ENCODE measurements at regions not wholly inside any gene's neighbourhood (a gene's known extent, or its start where the extent isn't known, plus 50 kb on each side); places are given as distances from the start of the nearest gene placed in this dataset.

GRCh38 chr10:118238573-118239235 is 103.4 kb downstream of the FAM204A start:
- Histone ChIP-seq H3K79me2 (ENCODE audit: control insufficient read depth, insufficient read depth, low read length) (no peaks in the 10 kb centered on the region), H3K9ac (ENCODE audit: insufficient read depth in 1 of 2, low read depth in 2 of 2, low read length in 2 of 2) (no peak overlapping the region), H3K4me3 (no peak overlapping the region), H3K27ac (ENCODE audit: extremely low read depth, low read depth, low read length) (no peak overlapping the region), H3K4me2 (ENCODE audit: insufficient read depth, low read length) (no peak overlapping the region), H3K9me1 (ENCODE audit: control insufficient read depth, insufficient read depth, low read length) (no peaks in the 10 kb centered on the region), H2AFZ (ENCODE audit: low read depth, low read length) (no peak overlapping the region), H3K9me3 (replicated peaks; ENCODE audit: control insufficient read depth, insufficient read depth, low read depth, low read length) (no peaks in the 10 kb centered on the region), H3K36me3 (ENCODE audit: control insufficient read depth, insufficient read depth, low read length) (no peaks in the 10 kb centered on the region), H3K4me1 (replicated peaks in 1 of 2; ENCODE audit: control insufficient read depth in 2 of 2, insufficient read depth in 2 of 2, low read length in 2 of 2) (no peaks in the 10 kb centered on the region), H4K20me1 (replicated peaks; ENCODE audit: control insufficient read depth, insufficient read depth, low read length) (no peaks in the 10 kb centered on the region), H3K27me3 (ENCODE audit: control insufficient read depth in 2 of 2, insufficient read depth in 2 of 2, low read length in 2 of 2) (peaks cover 0 to 5% of the 10 kb centered on the region in 2 experiments; a peak in 2 of 5 replicates)
- no peak for DNase-seq (ENCODE audit: extremely low read depth in 1 of 4, low spot score in 3 of 4)
- FAIRE-seq = no peak
- no peak for ATAC-seq
- BruUV-seq (replicated peaks) = no TSS peak
- intact Hi-C loops (cut with micrococcal nuclease) (no loop called here), in situ Hi-C loops (cut with MboI) (loop anchor here (25.0 kb wide), 2 partner anchors 701 to 1026 kb away; partner anchors contain the start of gene EMX2)
- POLR2A ChIA-PET = no interaction called here
- WGBS (ENCODE audit: insufficient coverage, low coverage, missing lambda C conversion rate) = 0% methylated on average over 12 of the region's 13 CpGs
- CTCF ChIA-PET (ENCODE audit: low intra/inter-chr PET ratio) = no interaction called here
- TF ChIP-seq ZNF282 (CRISPR knock-in tag; IDR thresholded peaks at IDR 0.05) (no peak), FUS (optimal IDR thresholded peaks at IDR 0.05; ENCODE audit: low read depth, low read length) (no peak), ETS2 (tag; IDR thresholded peaks at IDR 0.05; ENCODE audit: borderline replicate concordance, poor library complexity, severe bottlenecking) (no peak), NFIX (CRISPR knock-in tag; IDR thresholded peaks at IDR 0.05; ENCODE audit: low read depth) (no peak), SFPQ (IDR thresholded peaks at IDR 0.05; ENCODE audit: low read depth, low read length) (no peak), EWSR1 (IDR thresholded peaks at IDR 0.05; ENCODE audit: borderline replicate concordance, low read depth, partially characterized antibody) (no peak), NFIC (IDR thresholded peaks at IDR 0.05) (no peak), CBX1 (IDR thresholded peaks at IDR 0.05; ENCODE audit: low read depth) (no peak), MXD1 (CRISPR knock-in tag; IDR thresholded peaks at IDR 0.05; ENCODE audit: borderline replicate concordance, poor library complexity, severe bottlenecking) (no peak), ZNF511 (CRISPR knock-in tag; IDR thresholded peaks at IDR 0.05) (no peak), MYBL2 (IDR thresholded peaks at IDR 0.05; ENCODE audit: low read depth) (no peak), MYBL2 (CRISPR knock-in tag; IDR thresholded peaks at IDR 0.05; ENCODE audit: borderline replicate concordance) (no peak), ZNF764 (CRISPR knock-in tag; IDR thresholded peaks at IDR 0.05; ENCODE audit: low read depth) (no peak), ETS1 (conservative IDR thresholded peaks at IDR 0.05; ENCODE audit: control insufficient read depth, low read depth, low read length) (no peak)
